NB4 (cell line): ENCODE measurements at regions not wholly inside any gene's neighbourhood (a gene's known extent, or its start where the extent isn't known, plus 50 kb on each side); places are given as distances from the start of the nearest gene placed in this dataset.

Experiments
- MAX ChIP-seq: IDR thresholded peaks from 2 replicates; pipeline ENCODE4 v1.6.1; 2011; ENCODE audit warnings: low read depth, low read length
- MYC ChIP-seq: IDR thresholded peaks from 2 replicates; pipeline ENCODE4 v1.6.1; 2011; ENCODE audit warnings: low read depth, low read length
- POLR2A ChIP-seq: IDR thresholded peaks from 2 replicates; pipeline ENCODE4 v1.6.1; 2011; ENCODE audit warnings: mild to moderate bottlenecking; ENCODE audit not compliant: insufficient read length; ENCODE audit errors: extremely low read depth
- TF ChIP-seq, protein P1 (sequence below): IDR thresholded peaks from one replicate; pipeline ENCODE4 v1.5.1; 2012; ENCODE audit warnings: low read depth, low read length

DNA sequence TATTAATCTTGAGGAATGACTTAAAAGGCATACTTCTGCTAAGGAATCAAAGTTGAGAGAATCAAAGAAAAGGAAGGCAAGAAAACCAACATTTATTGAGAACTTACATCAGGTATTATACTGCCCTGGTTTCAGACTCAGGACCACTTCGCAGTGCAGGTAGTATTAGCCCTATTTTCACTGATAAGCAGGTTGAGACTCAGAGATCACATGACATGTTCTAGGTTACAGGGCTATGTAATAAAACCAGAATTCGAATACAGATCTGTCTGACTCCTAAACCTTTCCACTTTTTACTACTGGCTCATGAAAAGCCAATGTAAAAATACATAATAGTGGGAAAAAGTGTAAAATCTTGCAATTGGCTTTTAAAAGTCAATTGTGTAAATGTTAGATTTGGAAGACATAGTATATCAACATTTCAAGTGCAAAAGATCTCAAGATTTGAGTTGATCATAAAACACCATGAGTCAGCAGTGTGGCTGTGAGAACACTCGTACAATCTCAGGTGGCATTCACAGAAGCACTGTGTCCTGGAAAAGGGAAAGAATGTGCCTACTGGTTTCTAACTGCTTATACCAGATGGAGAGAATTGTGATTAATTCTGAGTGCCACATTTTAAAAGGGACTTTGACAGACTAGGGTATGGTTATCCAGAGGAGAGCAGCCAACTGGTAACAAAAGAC is 195.8 kb upstream of the MKLN1 start:
- TF ChIP-seq, protein P1, sequence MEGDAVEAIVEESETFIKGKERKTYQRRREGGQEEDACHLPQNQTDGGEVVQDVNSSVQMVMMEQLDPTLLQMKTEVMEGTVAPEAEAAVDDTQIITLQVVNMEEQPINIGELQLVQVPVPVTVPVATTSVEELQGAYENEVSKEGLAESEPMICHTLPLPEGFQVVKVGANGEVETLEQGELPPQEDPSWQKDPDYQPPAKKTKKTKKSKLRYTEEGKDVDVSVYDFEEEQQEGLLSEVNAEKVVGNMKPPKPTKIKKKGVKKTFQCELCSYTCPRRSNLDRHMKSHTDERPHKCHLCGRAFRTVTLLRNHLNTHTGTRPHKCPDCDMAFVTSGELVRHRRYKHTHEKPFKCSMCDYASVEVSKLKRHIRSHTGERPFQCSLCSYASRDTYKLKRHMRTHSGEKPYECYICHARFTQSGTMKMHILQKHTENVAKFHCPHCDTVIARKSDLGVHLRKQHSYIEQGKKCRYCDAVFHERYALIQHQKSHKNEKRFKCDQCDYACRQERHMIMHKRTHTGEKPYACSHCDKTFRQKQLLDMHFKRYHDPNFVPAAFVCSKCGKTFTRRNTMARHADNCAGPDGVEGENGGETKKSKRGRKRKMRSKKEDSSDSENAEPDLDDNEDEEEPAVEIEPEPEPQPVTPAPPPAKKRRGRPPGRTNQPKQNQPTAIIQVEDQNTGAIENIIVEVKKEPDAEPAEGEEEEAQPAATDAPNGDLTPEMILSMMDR = no peak
- no peak for TF ChIP-seq MAX
- no peak for TF ChIP-seq POLR2A
- TF ChIP-seq MYC = no peak
